Activated T-helper 1 cell treated with anti-CD3 and anti-CD28 coated beads, Interleukin-2, amount 50 U/mL, for 16 hours (primary cell): ENCODE measurements at regions not wholly inside any gene's neighbourhood (a gene's known extent, or its start where the extent isn't known, plus 50 kb on each side); places are given as distances from the start of the nearest gene placed in this dataset.
"Not testable (repeated sequence)": the region's sequence is repeated elsewhere in the genome, so short reads cannot be mapped to it uniquely, and the experiment has no call there.

Experiments
- DNase-seq, 2 donors: peaks; one replicate each; pipeline ENCODE4 v3.0.0-alpha.2; 2020; ENCODE audit warnings: low read depth in 1 of 2, low spot score in 1 of 2

DNA sequence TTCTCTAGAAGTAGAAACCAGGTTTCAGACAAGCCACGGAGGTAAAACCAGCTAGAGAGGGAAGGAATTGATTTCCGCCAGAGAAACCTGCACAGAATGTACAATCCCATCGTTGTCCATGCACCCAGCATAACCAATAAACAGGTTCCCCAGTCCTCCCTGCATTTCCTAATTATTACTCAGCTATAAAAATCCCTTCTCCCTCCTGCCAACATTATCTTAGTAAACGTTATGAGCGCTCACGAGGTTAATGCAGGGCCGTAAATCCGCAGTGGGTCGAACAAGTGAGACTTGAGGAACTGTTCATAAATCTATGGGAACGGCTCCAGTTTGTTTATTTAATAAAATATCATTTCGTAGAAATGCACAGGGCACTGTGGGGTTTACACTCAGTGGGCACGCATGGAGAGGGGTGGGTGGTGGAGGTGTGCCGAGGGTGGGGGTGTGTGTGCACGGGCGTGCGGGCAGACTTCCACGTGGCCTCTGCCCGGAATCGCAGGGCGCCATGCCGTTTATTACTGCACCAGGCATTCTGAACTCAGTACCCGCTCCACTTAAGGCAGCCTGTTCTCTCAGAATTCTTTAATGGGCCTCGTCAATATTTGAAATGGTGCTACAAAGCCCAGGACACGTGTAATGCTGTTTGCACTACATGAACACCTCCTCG, 257.3 kb downstream of the MIAT start:
- no peak for DNase-seq

DNA sequence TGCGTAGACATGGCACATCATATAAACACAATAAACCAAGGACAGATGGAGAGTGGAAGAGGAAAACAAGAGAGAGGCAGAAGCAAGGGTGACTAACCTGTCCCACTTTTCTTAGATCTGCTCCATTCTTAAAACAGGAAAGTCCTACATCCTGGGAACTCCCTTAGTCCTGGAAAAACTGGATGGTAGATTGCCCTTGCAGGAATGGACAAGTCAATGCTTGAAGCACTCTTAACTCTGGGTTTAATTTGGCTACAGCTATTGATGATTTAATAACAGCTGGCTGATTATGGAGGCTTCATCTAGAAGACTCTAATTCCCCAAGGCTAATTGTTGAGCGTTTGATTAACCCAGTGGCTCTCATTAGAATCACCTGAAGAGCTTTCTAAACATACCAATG, 258.8 kb downstream of the MIAT start:
- no peak for DNase-seq

DNA sequence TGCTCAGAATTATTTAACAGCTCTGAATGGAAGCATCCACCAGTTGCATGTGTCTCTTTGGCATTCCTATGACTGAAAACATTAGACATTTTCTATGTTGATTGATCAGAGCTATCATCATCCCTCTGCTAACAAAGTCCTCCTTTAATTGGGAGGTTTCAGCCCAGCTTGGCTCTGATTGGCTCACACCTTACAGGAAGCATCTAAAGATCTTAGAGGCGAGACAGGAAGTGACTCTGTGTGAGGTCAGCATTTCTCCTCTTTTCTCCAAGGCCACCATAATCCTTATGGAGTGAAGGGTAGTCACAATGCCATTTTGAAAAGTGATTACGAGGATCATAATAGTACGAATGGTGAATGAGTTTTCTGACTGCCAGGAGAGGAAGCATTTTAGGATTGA, 260.8 kb downstream of the MIAT start:
- no peak for DNase-seq

DNA sequence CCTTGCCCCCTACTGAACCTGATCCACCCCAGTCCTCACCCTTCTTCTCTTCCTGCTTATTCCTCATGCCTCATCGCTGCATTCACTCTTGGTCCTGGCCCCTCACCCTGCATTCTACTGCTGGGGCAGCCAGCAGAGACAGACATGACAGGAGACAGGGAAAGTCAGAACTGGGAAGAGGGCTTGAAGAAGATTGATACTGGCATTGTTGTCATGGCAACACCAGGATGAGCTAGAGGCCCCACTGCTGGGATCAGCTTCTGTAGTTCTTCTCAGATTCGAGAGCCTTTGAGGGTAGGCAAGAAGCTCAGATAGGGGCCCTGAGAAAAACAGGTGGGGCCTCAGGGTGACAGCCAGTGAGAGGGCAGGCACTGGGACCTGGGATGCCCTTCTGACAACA, 264.3 kb downstream of the MIAT start:
- DNase-seq = no peak

DNA sequence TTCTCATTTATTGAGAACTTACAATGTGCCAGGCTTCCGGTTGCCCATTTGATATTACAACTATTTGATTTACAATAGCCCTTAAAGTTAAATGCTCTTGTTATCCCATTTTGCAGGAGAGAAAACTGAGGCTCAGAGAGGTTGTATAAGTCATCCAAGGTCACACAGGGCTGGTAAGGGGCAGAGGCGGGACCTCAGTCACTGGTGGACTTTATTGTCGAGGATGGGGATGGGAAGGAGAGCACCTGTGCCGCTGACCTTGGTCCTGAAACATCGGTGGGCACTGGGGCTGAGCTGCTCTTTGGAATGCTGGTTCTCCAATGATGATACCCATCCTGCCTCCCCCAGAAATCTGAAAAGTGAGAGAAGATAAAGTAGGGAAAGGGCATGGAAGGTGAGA, 265.4 kb downstream of the MIAT start:
- DNase-seq = no peak

DNA sequence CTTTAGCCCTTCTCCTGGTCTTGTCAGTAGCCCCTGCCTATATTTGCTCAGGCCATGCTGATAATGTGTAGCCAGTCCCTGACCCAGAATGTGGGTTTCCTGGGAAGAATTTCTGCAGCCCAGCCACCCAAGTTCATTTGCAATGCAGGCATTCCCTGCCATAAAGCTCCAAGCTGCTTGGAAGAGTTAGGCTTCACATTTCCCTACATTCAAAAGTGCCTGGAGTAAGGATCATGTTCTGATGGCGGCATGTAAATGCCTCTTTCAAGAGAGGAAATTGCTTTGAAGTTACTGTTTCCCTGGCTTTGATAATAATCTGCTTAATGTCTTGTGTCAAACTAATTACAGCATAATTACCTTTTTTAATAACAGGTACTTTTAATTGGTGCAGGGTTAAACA, 266.1 kb downstream of the MIAT start:
- no peak for DNase-seq

DNA sequence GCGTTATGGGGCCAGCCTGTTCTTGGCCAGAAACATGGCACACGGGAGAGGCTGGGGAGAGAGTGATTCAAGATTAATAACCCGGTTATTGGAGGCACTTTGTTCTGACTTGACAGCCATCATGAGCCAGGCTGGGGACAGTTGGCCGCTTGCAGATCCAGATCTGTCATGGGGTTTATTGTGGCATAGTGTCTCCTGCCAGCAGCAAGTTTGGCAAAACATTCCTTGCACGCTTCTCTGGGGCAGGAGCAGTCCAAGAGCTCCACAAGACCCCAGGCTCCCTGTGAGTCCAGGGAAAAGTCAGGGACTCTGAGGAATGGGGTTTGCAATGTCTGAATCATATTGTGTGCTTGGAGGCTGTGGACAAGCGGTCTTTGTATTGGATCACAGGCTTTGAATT, 270.4 kb downstream of the MIAT start:
- no peak for DNase-seq

DNA sequence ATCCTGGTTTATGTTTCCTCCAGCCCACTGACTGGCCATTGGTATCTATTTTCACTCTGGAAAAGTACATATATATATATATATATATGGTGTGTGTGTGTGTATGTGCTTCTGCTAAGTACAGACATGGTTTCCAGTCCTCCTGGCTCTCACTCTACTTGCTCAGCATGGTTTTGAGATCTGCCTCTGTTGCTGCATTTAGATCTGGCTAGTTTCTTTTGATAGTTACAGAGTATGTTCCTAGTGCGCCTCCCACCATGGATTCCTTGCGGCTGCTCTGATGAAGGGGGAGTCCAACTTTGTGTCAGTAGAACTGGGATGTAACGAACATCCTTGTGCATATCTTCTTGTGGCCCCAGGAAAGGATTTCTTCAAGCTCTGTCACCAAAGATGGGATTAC, 274.1 kb downstream of the MIAT start:
- no peak for DNase-seq

DNA sequence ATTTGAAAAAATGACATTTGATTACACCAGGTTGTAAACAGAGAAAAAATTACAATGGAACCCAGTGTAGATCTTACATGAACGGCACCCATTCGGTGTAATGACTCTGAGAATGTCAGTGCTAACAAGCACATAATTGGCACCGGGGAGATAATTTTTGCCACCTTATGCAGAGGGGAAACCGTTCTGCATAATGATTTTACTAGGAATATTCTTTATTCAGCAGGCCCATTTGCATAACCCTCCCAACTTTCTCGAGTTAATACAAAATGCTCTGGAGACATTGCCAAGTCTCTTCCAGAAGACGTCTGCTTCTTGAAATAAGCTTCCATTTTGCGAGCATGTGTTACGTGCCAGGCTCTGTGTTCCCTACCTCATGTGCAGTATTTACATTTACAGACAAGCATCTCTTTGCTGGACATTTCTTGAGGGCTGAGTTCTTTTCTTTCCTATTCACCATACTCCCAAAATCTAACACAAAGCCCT, 275.8 kb downstream of the MIAT start:
- no peak for DNase-seq

DNA sequence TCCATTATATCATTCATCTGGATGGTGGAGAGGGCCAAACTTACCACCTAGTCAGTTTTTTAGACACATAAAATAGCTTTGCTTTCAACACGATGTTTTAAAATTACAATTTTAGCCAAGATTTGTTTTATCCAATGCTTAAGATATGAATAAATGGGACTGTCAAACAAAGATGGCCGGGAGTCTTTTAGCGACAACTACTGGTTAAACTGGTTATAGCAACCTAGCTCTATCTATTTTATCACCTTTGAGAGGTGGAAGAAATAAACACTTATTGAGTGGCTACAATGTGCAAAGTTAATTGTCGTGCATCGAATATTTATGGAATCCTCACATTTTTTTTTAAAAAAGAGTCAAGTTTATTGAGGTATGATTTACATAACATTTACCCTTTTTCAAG, 279.8 kb downstream of the MIAT start:
- DNase-seq = no peak

DNA sequence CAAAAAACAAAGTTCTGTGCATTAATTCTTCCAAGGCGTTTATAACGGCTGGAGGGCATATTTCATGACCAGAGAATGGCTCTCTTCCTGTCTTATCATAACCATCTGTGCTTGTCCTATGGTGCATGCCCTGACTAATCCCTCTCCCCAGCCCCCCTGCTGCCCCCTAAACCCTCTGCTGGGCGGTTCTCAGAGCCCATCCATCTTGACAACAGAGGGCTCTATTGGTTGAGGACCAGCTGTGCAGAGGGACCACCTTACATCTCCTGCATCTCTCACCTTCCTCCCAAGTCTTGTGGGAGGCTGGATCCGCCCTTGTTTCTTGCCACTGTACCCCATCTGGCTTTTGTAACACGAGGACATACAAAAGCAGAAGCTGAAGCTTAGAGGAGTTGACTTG, 282.1 kb downstream of the MIAT start:
- DNase-seq = no peak

DNA sequence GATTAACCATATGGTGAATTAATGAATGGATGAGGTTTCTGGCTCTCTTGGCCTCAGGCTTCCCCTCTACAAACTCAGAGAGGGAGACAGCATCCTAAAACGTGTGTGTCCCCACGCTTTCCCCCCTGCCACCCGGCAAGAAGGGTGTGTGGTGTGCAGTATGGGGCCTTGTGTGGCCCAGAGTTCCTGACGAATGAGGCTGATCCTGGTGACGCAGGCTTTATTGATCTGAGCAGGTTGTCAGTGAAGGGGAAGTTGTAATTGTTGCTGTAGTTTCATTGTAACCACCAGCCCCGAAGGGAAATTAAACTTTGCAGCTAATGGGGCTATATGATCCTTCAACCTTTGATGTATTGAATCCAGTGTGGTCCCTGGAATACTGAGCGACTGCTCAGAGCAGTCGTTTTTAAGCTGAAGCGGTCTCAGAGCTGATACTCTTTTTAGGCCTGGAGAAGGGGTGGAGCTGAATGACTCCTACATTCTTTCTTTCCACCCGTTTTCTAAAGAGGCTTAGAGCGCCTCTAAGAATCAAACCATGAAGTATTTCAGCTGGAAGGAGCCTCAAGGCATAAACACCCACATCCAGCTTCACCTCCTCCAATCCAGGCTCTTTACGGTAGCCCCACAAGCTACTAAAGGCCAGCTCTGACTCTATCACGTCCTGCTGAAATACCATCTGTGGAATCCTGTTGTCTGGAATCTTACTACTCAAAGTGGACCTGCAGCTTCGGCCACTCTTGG, 284.7 kb downstream of the MIAT start:
- no peak for DNase-seq

DNA sequence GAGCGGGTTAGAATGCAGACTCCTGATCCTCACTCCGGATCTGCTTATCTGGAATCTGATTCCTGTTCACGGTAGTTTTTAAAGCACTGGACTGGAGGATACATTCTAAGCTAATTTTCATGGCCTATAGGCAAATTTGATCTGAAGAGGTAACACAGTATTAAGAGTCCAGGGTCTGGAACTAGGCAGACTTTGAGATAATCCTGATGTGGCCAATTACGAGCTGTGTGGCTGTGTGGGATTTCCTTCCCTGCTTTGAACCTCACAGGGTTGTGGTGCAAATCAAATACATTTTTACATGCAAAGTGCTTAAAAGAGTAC, 285.2 kb downstream of the MIAT start:
- no peak for DNase-seq

DNA sequence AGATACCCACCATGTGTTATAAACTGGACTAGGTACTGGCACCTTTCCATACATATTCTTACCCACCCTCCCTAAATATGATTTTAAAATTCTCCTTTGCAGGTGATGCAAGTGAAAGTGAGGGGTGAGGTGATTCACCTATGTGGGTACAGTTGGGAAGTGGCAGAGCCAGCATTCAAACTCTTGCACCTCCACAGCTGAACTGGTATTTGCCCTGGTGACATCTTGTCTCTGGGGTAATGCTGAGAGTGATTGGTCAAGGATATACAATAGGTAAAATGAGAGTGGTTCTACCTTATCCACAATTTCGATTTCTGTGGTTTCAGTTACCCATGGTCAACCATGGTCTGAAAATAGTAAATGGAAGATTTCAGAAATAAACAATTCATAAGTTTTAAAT, 288.2 kb downstream of the MIAT start:
- no peak for DNase-seq

DNA sequence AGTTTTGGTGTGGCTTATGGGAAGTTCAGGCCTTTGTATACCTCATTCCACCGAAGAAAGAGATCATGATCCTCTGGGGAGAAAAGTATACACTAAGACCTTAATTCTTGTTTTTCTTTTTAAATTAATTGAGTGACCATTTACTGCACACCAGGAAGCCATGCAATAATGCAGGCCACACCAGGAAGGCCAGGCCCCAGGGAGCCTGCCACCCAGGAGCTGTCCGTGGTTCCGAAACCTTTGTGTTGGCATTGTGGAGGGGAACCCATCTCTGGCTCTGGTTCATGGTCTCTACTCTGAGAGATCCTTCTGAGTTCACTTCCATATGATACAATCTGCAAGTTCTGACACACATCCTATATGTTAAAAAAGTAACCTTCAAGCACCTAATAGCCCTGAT, 291.8 kb downstream of the MIAT start:
- no peak for DNase-seq

DNA sequence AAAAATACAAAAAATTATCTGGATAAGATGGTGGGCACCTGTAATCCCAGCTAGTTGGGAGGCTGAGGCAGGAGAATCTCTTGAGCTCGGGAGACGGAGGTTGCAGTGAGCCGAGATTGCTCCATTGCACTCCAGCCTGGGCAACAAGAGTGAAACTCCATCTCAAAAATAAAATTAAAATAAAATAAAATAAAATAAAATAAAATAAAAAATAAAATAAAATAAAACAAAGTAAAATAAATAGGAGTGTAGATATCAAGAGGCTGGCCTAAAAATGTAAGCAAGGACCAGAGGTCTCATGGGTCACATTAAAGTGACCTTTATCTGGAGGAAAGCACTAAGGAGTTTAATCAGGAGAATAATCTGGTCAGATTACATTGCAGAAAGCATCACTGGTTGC, 293.8 kb downstream of the MIAT start:
- not testable (repeated sequence) for DNase-seq

DNA sequence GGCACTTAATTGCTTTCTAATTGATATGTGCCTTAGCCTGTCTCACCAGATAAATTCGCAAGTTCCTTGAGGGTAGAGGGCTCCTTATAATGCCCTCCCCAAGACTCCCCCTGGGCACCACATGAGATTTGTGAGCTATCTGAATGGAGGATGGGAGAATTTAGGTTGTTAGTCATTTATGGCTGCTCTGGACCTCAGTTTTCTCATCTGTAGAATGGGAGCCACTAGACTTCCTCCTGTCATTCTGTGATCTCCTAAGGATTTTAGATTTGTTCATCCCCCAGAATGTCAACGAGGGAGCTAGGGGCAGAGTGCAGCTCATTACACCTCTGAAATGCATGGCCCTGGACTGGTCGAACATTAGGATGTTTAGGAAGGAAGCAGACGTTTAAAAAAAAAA, 294.6 kb downstream of the MIAT start:
- no peak for DNase-seq

DNA sequence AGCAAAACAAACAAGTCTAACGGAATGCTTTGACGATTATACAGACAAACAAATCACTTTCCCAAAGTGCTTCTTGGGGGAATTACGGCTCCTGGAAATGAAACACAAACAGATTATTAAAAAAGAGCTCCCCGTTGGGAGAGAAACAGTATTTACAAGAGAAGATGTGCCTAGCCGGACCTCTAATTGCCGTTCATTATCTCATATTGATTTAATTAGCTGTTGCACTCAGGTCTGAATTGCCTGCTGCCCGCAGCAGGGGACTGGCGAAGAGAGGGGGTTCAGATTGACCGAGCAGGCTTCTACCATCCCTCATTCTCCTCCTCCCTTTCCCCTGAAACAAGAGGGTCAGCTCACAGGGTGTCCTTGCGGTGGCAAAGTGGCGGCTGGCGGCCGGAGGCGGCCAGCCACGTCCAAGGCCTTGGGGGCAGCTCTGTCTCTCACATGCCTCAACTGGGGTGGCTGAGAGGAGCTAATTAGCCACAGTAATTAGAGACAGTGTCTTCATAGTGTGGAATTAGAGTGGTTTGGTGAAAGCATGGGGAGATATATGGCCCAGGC, 295.1 kb downstream of the MIAT start:
- no peak for DNase-seq

DNA sequence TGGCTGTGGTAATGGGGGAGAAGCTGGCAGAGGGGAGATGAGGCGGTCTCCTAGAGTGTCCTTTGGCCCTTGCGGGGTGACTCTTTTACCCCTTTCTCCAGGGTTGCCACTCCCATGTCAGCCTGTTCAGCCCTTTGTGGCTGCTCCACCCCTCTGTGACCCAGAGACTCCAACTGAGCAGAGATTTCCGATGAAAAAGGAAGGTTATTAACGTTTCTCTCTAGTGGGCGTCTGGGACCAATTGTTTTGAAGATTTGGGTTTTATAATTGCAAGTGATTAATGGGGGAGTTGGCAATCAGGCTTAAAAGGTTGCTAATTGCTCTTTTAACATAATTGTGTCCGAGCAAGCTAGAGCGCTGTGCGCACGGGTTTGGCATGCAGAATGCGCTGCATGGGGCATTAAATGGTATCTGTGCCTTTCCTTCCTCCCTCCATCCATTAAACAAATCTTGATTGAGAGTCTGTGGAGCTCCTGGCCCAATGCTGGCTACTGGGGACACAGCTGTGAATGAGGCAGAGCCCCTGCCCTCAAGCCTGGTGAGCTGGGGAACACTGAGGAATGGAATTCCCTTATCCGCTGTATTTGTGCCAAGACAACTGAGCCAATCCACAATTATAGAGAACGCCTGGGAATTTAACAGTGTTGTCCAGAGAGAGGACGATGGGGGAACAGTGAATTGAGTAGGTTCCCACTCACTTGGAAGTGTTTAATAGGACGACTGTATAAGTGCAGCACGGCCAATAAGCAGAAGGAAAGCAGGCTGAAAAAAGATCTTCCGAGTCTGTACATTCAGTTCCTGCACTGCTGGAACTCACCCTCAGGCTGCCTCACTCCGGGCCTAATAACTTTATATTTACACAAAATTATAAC, 295.9 kb downstream of the MIAT start:
- DNase-seq = no peak

DNA sequence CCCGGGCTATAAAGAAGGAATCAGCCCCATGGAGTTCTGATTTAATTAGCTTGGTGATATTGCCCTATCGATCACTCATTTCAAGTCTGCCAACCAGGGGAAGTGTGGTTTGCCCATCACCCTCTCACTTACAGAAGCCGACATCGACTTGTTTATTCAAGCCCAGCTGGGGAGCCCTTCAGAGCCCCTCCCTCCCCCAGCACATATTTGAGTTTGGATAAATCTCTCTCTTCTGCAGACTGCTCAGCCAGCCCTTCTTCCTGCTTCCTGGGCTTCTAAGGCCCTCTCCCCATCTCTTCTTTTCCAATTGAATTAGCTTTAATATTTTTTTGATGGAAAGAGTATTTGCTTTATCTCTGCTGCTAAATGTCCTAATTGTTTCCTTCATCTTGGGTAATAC, 299.0 kb downstream of the MIAT start:
- no peak for DNase-seq

DNA sequence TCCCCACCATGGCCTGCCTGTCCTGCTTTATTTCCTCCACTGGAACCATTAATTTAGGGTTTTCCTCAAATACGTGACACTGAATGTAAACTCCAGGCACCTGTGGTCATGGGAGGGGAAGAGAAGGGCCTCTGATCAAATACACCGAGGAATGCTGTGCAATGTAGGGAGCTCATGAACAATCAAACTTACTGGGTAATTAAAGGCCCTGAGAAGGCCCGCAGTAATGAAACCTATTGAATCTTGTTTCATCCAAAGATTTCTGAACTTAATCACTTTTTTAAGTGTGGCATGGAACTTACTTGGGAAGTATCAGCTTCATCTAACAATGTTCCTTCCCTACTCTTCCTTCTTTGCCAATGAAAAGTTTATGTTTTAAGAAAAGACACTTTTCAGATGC, 299.8 kb downstream of the MIAT start:
- no peak for DNase-seq

DNA sequence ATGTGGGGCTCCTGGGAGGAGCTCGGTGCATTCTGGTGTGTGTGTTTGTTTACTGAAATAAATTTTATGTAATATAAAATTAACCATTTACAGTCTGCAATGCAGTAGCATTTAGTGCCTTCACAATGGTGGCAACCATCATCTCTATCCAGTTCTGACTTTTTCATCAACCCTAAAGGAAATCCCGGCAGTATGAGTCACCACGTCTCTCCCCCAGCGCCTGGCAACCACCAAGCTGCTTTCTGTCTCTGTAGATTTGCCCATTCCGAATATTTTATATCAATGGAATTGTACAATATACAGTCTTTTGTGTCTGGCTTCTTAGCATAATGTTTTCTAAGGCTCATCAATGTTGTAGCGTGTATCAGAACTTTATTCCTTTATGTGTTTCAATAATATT, 300.5 kb downstream of the MIAT start:
- DNase-seq = no peak
